ENCODE measurements at regions not wholly inside any gene's neighbourhood (a gene's known extent, or its start where the extent isn't known, plus 50 kb on each side); places are given as distances from the start of the nearest gene placed in this dataset.

DNA sequence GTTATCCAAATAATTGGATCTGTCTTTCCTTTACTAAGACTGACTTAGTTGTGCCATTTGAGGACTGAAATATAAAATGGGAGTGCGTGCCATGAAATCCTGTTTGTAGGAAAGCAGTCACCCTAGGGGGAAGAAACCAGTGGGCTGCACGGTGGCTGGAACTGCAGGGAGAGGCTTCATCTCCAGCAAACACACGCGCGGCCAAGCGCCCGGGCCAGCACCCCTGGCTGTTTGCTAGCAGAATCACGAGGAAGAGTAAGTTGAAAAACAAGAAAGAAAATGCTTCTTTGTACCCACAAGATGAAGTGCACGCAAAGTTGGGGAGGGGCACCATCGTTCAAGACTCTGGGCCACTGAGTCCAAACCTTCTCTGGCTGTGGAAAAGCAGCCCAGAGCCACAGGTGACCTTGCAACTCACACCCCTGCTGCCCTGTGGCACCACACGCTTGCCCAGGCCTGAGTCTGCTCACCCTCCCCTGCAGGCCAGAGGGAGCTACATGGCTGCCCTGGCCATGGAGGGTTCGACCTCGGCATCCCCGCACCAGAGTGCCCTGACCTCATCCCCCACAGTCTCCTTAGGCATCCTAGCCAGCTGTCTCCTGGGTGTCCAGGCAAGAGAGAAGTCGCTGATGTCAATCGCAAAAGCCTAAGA lies 55.2 kb downstream of the IRX2 start:
- DNase-seq (ENCODE audit: low read depth), result no peak

GRCh38 chr5:2695200-2695891 lies 56.1 kb downstream of the IRX2 start:
- DNase-seq (ENCODE audit: low read depth), result peak; percentile 83

GRCh38 chr5:2691530-2691929 lies 59.9 kb downstream of the IRX2 start:
- no peak for DNase-seq (ENCODE audit: low read depth)

DNA sequence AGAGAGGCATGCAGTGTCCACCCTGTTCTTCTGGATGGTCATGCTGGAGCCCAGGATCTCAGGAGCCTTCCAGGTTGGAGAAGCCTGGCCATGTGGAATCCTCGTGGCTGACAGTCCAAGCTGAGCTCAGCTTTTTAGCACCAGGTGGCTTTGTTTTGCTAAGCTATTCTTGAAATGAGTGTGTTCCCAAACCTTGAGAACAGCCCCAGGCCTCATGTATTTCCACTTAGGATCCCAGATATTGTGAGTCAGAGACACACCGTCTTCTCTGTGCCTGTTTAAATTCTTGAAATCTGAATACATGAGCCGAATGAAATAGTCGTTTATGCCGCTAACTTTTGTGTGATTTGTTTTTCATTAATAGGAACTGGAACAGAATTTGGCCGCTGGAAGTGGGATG lies 61.2 kb downstream of the IRX2 start:
- DNase-seq (ENCODE audit: low read depth), result no peak

GRCh38 chr5:2688586-2688985 lies 62.9 kb downstream of the IRX2 start:
- no peak for DNase-seq (ENCODE audit: low read depth)

DNA sequence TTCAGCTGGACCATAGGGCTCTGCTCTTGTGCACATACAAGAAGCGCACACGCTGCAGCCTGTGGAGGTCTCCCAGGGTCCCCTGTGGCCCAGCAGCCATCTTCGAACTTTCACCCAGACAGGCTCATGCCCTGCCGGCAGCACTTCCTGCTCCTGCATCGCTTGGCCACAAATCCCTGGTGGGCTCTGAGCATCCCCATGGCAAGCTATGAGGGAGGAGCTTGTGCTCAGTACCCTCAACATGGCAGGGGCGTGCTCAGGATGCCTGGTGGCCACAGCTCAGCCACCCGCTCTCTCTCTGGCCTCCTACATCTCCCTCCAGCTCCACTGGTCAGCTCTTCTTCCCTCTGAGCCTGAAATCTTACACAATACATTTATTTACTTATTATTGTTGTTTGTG lies 63.7 kb downstream of the IRX2 start:
- no peak for DNase-seq (ENCODE audit: low read depth)

GRCh38 chr5:2686321-2687124 lies 65.0 kb downstream of the IRX2 start:
- peak; percentile 49 for DNase-seq (ENCODE audit: low read depth)

DNA sequence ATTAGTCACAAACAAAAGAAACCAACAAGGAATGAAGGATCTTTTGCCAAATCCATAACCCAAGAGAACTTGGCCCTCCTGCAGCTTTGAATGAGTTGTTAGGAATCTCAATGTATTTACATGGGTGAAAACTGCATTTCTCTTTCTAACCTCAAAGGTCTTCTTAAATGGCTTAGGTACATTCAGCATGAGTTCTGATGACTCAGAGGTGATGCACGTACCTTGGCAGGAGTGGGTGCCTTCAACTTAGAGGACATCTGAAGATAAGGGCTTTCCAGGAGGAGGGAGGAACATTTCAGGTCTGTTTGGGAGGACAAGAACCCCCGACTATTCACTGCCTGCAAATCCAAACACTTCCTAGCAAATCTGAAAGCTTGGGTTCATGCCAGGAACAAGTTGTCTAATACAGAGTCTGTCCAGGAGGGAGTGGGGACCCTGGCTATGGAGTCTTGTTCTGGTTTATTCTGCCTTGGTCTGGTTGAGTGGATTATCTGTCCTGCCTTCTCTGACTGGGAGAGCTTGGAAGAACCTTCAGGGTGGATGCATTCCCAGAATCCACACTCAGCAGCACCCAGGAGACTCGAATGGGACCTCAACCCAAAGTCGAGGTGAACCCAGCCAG lies 65.7 kb downstream of the IRX2 start:
- DNase-seq (ENCODE audit: low read depth), result peak; percentile 85

GRCh38 chr5:2684606-2685005 lies 66.9 kb downstream of the IRX2 start:
- DNase-seq (ENCODE audit: low read depth), result no peak

DNA sequence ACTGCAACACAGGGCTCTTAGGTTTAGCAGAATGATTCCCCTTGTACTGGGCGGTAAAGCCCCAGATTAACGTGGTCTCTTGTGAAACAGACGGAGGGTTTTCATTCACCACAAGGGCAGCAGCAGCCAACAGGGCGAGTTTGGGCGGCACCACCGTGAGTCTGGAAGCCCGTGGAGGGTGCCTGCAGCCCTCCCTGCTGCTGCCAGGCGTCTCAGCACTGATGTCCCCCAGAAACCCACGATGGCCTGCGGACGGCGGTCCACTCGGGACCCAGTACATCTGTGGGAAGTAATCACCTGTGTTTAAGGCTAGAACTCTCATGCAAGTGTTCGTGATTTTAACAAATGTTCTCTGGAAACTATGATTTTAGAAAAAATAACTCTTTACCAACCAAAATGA lies 67.8 kb downstream of the IRX2 start:
- DNase-seq (ENCODE audit: low read depth), result no peak

DNA sequence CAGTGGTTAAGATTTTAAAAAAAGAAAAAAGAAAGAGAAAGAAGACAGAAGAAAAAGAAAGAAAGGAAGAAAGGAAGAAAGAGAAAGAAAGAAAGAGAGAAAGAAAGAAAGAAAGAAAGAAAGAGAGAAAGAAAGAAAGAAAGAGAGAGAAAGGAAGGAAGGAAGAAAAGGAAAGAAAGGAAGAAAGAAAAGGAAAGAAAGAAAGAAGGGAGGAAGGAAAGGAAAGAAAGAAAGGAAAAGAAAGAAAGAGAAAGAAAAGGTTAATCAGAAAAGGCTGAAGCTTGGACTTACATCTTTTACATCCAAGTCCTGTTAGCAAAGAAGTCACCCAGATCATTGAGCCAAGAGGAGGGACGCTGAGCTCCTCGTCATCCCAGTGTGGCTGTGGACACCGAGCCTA lies 70.0 kb downstream of the IRX2 start:
- DNase-seq (ENCODE audit: low read depth), result no peak

DNA sequence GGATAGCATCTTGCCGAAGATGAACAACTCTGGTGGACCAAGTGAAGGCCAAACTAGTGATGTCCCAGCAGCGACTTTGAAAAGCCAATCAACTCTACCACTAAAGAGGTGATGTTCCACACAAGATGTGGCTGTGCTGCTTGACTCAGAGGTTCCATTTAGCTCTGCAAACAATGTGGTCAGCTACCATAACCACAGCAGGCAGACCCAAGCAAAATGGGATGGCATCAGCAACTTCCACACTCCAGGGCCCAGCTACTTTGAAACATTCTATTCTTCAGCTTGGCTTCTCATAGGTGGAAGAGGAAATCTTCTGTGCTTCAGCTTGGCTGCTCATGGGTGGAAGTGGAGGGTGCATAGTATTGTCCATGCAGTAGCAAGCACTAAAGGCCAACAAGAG lies 70.5 kb downstream of the IRX2 start:
- DNase-seq (ENCODE audit: low read depth), result peak; percentile 79

DNA sequence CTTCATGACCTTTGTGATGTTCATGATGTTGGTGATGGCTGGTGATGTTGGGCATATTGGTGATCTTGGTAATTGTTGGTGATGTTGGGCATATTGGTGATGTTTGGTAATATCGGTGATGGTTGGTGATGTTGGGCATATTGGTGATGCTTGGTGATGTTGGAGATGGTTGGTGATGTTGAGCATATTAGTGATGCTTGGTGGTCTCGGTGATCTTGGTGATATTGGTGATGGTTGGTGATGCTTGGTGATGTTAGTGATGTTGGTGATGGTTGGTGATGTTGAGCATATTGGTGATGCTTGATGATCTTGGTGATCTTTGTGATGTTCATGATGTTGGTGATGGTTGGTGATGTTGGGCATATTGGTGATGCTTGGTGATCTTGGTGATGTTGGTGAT lies 73.8 kb downstream of the IRX2 start:
- no peak for DNase-seq (ENCODE audit: low read depth)

DNA sequence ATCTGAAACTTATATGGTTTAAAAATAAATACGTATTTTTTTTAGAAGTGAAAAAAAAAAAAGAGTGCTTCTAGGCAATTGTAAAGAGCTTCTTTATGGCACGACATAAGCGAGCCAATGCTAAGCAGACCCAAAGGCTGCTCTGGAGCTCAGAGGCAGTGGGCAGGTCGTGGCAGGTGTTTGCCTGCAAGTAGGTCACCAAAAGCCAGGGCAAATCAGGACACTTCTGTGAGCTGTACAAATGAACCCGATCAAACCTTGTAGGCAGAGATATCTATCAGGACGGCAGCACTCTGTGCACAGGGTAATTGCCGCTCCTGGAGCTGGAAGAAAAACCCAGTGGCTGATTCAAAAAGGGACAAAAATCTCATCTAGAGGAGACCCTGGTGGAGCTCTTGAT lies 75.9 kb downstream of the IRX2 start:
- no peak for DNase-seq (ENCODE audit: low read depth)

DNA sequence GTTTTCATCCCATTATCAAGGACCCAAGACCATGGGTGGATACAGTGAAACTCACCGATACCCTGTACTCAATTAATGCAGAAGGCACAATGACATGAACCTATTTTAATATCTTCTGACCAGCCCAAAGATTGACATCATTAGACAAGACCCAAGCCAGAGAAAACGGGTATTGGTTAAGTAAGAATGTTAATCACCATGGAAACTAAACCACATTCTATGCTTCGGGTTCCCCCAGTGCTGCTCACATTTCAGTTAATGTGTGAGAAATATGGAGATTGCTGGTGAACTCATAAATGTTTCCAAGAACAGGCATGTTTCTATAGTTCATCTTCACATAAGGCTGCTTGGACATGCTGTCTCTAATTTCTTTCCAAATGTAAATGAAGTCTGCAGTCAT lies 77.0 kb downstream of the IRX2 start:
- no peak for DNase-seq (ENCODE audit: low read depth)

- peak; percentile 58 for DNase-seq (ENCODE audit: low read depth)
Measured at GRCh38 chr5:2670940-2671339, 80.5 kb downstream of the IRX2 start.

DNA sequence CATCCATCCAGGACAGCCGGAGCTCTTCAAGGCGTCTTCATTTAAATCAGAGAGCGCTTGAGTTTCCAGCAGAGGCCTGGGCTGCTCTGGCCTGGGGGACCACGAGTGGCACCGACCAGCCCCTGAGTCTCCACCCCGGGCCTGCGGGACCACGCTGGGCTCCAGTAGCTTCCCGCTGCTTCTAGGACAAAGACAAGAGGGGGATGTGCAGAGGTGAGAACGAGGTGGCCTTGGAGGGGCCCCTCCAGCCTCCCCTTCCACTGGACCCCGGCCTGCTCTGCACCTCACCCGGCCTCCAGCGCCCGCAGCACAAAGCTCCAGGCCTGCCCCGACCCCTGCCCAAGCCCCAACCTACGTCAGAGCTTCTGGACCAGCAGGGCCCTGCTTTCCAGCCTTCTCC lies 81.6 kb downstream of the IRX2 start:
- DNase-seq (ENCODE audit: low read depth), result no peak

- DNase-seq (ENCODE audit: low read depth), result no peak
Measured at GRCh38 chr5:2669259-2669658, 82.2 kb downstream of the IRX2 start.

DNA sequence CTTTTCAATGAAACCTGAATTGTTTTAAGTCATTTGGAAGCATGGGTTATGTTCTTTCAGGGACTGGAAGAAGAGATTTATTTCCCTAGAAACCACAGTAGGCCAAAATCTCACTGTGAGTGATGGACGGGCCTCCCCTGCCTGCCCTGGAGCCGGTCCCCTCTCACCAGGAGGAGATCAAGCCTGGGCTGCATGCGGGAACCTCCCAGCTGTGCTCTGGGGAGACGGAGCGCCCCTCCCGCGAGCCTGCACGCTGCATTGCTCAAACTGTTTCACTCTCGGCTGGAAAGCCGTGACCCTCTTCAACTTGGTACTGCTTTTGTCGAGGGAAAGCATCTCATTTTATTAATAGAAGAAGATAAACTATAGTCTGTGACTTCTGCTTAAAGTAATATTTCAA lies 85.4 kb downstream of the IRX2 start:
- peak; percentile 48 for DNase-seq (ENCODE audit: low read depth)

GRCh38 chr5:2663489-2663888 lies 88.0 kb downstream of the IRX2 start:
- no peak for DNase-seq (ENCODE audit: low read depth)

GRCh38 chr5:2660315-2660714 lies 91.2 kb downstream of the IRX2 start:
- no peak for DNase-seq (ENCODE audit: low read depth)

- DNase-seq (ENCODE audit: low read depth), result no peak
Measured at GRCh38 chr5:2658881-2659470, 92.5 kb downstream of the IRX2 start.
